Mammary epithelial cell (primary cell): ENCODE measurements at regions not wholly inside any gene's neighbourhood (a gene's known extent, or its start where the extent isn't known, plus 50 kb on each side); places are given as distances from the start of the nearest gene placed in this dataset.

Experiments used
- EZH2 ChIP-seq: IDR thresholded peaks from 2 replicates; pipeline ENCODE4 v1.6.1; 2012; ENCODE audit warnings: low read length, inconsistent platforms, borderline replicate concordance
- TF ChIP-seq, protein P1 (sequence below), 2 donors: IDR thresholded peaks in 1 of 2; conservative IDR thresholded peaks in 1 of 2; 2 replicates each; pipeline ENCODE4 v1.5.1; 2011 to 2012; ENCODE audit warnings: inconsistent platforms in 2 of 2, low read length in 2 of 2, mild to moderate bottlenecking in 2 of 2, control low read depth in 1 of 2, low read depth in 1 of 2; ENCODE audit not compliant: insufficient read depth in 1 of 2; ENCODE audit errors: extremely low read depth in 1 of 2

DNA sequence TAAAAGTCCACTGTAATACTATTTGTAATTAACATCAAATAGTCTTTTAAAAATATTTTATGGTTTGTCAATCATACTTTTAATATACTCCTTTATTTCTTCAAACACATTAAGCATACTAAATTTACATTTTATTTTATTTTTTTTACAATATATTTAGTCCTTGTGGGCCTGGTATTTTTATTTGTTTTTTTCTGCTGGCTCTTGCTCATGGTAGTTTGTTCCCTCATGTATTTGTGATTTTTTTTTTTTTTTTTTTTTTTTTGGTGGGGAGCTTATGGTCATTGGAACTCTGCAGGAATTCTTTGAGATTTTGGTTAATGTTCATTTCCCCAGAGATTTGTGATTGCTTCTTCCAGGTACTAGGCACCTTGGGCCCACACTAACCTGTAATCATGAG, 185.5 kb downstream of the PDGFRA start:
- no peak for TF ChIP-seq EZH2
- TF ChIP-seq, protein P1, sequence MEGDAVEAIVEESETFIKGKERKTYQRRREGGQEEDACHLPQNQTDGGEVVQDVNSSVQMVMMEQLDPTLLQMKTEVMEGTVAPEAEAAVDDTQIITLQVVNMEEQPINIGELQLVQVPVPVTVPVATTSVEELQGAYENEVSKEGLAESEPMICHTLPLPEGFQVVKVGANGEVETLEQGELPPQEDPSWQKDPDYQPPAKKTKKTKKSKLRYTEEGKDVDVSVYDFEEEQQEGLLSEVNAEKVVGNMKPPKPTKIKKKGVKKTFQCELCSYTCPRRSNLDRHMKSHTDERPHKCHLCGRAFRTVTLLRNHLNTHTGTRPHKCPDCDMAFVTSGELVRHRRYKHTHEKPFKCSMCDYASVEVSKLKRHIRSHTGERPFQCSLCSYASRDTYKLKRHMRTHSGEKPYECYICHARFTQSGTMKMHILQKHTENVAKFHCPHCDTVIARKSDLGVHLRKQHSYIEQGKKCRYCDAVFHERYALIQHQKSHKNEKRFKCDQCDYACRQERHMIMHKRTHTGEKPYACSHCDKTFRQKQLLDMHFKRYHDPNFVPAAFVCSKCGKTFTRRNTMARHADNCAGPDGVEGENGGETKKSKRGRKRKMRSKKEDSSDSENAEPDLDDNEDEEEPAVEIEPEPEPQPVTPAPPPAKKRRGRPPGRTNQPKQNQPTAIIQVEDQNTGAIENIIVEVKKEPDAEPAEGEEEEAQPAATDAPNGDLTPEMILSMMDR (conservative IDR thresholded peaks at IDR 0.05 in 1 of 2, IDR thresholded peaks at IDR 0.05 in 1 of 2; ENCODE audit: extremely low read depth in 1 of 2, insufficient read depth in 1 of 2, low read depth in 1 of 2, low read length in 2 of 2), result no peak
